ENCODE measurements at regions not wholly inside any gene's neighbourhood (a gene's known extent, or its start where the extent isn't known, plus 50 kb on each side); places are given as distances from the start of the nearest gene placed in this dataset.

DNA sequence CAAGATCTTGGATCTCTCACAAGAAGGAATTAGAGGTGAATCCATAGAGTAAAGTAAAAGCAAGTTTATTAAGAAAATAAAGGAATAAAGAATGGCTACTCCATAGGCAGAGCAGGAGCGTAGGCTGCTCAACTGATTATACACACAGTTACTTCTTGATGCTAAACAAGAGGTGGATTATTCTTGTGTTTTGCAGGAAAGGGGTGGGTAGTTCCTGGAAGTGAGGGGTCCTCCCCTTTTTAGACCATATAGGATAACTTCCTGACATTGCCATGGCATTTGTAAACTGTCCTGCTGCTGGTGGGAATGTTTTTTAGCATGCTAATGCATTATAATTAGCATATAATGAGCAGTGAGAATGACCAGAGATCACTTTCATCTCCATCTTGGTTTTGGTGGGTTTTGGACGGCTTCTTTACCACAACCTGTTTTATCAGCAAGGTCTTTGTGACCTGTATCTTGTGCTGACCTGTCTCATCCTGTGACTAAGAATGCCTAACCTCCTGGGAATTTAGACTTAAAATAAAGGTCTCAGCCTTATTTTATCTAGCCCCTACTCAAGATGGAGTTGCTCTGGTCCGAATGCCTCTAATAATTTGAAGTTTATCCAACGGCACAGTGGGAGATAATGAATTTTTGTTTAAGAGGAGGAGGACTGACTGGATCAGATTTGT is 165.7 kb upstream of the DMRT1 start:
- no peak for DNase-seq

DNA sequence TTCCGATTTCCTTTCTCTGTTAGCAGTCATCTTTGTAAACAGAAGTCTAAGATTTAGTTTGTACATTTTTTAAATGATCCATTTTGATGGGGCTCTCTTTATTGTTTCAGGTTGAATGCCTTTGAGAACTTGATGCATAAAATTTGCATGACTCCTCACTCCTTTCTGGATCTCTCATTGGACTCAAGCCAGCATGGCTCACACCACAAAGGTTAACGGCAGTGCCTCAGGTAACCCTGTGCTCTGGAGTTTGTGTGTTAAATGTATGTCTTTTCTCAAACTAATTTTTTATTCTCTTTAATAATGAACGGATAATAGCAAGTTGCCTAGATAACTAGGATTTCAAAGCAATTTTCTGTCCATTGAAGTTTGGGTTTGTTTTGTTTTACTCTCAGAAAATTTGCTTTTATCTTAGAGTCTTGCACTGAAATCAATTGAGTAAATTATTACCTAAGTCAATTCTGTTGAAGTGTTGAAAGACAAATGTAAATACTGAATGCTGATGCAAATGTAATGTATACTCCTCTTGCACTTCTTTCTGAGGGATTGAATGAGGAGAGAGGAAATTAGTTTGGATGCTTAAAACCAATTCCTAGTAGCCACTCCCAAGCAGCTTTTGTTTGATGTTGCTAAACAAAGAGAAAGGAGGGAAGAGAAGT is 164.6 kb upstream of the DMRT1 start:
- DNase-seq = no peak

DNA sequence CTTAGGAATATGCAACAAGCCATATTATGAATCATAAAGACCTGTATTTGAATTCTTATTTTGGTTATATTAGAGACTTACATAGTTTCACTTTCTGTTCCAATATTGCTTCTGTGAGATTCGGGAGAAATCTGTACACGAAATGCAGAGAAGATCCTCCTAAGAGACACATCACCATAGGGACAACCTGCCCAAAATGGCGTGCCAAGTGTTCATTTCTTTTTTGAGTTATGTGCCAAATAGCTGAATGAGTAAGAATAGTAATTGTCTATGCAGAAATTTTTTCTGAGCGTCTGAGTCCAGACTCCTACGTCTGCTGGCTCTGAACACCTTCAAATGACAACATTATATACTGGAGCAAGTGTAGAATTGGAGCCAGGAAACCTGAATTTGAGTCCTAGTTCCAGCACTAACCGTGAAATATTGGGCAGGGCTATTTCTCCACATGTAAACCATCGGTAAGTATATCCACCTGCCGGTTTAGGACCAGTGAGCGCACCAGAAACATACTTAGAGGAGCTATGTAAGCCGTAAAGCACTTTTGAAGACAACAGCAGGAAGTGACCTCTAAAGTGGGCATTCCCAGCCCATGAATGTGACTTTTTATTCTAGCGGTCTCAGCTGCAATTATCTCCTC is 163.9 kb upstream of the DMRT1 start:
- DNase-seq = no peak

DNA sequence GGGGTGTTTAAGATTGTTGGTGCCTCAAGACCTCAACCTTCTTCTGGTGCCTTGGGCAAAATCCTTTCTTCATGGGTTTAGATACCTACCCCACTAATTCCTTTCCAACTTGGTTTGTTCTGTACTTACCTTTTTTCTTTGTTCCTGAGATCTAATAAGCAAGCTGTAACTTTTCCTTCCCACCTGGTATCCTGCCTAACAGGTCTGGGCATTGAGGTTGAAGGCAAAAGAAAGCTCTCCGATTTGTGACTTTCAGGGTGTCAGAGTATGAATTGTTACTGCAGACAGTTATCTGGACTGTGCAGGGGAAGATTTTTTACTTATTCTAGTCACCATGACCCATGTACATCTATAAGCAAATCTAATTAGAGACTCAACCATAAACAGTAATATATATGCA is 162.6 kb upstream of the DMRT1 start:
- DNase-seq = no peak

DNA sequence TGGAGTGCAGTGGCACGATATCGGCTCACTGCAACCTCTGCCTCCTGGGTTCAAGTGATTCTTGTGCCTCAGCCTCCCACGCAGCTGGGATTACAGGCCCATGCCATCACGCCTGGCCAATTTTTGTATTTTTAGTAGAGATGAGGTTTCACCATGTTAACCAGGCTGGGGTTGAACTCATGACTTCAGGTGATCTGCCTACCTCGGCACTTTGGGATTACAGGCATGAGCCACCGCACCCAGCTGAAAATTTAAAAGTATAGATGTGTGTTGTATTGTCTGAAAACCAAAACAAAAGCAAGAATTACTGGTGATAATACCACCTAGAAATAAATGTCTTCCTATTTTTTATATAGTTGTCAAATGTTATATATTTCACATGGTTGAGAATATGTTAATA is 162.0 kb upstream of the DMRT1 start:
- DNase-seq = no peak

DNA sequence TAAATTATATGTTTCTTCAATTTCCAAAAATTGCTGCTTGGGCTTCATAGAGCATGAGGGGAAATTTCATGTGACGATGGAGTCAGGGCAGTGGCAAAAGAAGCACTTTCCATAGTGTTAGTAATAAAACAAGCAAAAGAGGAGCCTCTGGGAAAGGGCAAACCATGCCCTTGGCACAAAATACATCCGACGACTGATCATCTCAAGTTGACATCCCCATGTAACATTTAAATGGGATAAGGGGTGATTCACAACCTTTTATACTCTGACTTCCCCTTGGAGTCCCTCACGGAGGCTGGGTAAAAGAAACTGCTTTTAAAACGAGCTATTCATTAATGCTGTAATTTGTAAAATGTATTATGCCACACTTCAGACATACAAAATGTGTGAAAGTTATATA is 161.4 kb upstream of the DMRT1 start:
- DNase-seq = no peak

DNA sequence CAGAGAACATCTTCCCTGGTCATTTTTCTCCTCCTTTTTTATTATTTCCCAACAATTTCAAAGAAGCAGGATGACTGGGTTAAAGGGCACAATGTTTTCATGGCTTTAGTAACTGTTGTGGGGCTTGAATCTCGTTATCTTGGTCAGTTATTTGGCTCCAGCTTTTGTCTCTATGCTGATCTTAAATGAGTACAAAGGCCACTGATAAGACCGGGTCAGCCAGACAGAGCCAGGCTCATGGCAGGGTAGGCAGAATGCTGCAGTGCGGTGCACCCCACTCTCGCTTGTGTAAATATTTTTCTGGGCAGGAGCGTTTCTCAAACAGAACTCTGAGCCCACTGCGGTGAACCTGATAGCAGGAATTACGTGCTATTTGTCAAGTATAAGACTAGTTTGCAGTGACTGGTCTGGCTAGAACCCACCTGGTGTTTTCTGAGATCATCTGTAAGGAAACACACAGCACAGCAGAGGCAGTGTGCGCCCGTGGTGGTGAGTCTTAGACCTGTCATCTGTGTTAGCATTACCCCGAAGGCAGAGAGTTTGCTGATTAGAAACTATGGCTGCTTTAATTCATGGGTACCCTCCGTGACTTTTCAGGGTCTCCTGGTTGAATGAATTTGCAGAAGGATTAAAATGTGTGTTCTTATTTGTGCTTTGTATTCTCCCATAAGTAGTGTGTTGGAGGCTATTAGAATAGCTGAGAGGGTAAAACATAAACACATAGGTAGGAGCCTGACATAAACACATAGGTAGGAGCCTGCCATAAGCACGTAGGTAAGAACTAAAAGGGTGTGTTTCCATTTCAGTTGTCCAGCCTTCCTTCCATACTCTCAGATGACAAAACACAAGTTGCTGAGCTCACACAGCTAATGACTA is 158.6 kb upstream of the DMRT1 start:
- no peak for DNase-seq

DNA sequence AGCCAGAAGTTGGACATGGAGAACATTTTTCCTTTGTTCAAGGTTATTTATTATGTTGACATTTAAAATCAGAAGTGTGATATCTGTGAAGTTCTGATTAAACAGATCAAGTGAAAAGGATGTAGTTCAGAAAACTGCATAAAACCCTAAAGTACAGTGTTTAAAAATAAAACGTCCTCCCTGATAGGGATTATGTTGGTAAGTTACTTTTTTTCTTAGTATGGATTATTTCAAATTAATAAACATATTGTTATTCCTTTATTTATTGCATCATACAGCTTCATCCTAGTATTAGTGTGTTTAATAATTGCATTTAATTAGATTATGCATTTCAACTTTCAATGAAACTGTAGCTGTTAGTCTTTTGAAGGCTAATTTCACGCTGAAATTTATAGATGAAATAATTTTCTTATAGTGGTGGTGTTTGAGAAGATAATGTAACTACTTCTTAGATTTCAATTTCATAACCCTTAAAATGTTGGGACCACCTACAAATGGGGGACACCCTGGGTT is 157.9 kb upstream of the DMRT1 start:
- no peak for DNase-seq

DNA sequence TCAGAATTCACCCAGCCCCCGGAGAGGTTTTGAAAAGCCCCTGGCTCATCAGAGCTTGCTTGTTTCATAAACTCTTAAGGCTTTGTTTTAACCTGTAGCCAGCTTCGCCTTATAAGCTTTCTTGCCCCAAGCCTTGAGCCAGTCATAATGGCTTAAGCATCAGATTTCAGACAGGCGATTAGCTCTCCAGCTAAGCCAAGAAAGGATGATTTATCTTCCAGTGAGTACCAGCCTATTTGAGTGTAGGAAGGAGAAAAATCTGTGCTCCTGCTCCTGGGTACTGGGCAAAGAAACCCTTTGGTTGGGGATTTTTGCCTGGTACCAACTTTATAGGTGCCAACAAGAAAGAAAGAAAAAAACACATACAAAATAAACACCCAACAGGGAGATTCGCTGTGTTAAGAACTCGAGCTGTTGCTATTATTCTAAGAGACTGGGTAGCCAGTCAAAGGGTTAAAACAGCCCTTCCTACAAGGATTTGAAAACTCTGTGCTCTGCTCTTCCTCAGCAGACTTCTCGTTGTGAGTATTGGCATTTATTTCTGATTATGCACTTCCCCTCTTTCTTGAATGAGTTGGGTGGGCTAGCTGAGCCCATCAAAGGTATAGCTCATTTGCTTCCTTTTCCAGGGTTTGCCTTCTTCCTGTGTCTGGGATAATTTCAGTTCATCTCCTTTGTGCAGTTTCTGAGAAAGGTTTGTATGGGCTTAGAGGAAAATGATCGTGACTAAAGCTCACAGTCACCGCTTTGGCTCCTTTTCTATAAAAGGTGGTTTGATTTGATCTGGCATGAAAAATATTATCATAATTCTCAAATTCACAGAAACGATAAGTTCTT is 157.2 kb upstream of the DMRT1 start:
- DNase-seq = no peak

DNA sequence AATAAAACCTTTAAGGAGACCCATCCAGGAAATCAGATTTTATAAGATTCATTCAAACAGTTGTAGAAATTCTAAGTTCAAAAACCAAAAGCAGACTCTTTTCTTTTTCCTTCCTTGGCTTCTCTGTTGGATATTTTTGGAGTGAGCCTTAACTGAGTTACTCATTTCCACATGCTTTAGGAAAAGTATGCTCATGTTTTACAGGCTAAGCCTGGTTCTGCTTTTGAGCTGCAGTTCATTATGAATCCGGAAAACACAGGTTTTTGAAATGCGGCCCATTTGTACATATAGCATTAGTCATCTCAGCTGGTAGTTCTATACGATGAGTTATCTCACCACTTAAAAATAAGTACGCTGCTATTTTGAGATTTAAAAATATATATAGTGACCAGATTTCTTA is 156.6 kb upstream of the DMRT1 start:
- DNase-seq = no peak

DNA sequence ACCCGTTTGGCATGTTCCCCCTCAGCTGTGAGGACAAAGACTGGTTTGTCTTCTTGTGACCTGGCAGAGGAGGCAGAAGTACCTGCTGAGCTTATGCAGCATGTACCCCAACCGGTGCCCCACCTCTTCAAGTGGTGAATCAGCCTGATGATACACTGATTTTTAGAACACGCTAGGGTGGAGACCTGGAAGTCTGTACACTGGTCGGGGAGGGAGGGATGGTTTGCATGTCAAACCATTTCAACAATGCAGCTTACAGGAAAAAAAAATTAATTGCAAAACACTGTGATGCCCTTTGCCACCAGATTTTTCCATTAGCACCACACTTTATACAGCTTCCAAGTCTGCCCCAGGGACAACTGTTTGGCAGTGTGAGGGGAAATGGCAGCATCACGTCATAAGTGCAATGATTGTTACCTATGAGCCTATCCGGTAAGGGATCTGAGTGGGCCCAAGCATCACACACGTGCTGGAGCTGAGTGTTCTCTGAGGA is 155.1 kb upstream of the DMRT1 start:
- no peak for DNase-seq

DNA sequence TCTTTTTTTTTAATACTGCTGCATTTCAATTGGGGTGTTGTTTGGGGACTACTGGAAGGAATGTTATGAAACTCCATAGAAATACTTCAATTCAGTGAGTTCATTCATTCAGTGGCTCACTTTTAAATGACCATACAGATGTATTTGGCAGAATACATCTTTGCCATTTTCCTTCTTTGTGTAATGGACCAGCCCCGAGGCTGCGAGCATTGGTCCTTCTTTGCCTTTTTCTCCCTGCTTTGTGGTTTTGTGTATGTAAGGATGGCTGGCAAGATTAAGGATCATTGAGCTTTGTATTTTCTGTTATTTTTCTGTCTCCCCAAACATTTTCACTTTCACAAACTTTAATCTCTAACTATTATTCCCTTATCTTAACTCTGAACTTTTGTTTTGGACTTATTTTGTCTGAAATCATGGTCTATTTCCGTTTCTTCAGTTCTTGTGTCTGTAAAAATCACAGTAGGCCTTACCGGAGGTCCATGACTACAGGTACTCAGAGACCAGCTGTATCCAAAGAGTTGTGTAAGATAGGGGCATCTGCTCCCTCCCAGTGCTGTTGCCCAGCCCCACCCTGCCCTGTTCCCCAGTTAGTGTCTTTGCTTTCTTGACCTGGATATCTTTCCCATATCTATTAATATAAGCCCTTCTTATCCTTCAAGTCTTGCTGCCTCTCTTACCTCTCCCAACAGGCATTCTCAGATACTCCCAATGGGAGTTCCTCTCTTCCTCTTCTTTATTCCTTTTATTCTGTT is 154.3 kb upstream of the DMRT1 start:
- no peak for DNase-seq

DNA sequence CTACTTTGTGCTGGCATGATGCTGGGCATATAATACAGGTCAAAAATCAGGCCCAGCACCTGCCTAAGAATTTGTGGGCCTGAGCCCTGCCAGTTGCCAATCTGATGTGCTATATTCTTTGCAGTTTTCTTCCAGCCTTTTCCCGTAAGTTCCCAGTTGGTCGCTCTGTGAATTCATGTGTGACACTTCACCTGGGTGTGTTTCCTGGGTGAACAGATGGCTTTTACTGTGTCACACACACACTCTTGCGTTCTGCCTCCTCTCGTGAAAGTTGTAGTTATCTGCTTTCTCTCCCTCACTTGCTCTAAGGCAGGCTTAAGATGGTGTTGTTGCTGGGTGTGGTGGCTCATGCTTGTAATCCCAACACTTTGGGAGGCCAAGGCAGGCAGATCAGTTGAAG is 153.5 kb upstream of the DMRT1 start:
- no peak for DNase-seq

DNA sequence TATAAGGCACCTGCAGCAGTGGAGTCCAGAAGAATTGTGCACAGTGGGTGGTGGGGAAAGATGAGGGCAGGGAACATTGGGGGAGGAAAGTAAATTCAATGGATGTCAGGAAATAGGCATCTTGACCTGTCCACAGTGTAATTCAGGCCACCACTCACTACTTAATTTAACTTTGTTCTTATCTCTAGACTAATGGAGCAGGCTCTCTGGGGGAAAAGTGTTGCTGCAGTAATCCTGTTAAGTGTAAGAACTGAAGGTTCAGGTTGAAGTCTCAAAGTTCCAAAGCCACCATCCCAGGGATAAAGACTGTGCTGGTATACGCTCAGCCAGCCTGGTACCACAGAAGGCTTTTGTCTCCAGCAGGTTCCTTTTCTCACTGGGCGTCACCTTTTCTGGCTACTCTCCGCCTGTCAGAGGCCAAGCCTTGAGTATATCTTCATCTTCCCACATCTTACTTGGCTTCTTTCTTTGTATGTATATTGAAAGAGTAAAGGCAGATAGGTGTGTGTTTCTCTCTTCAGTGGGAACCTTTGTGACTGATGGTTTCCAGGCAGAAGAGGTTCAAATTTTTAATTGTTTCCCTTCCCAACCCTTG is 150.9 kb upstream of the DMRT1 start:
- no peak for DNase-seq

DNA sequence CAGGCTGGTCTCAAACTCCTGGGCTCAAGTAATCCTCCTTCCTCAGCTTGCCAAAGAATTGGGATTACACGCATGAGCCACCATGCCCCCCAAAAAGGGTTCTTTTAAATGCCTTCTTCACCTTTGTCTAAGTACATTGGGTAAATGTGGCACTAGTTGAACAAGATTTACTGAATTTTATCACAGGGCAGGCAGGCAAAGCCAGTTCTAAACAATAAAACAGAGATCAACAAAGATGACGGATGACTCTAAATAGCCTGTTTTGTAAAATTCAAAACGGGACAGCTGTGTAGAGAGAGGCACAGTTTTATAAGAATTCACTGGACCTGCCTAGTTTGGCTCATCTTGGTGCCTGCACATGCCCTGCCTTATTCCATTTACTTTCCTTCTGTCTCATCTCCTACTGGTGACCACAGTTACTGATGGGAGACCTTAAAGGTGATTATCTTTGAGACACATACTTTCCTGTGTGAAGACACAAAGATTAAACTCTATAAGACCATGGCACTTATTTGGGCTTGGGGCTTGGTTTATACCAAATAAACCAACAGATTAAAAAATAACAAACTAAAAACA is 149.6 kb upstream of the DMRT1 start:
- DNase-seq = no peak

DNA sequence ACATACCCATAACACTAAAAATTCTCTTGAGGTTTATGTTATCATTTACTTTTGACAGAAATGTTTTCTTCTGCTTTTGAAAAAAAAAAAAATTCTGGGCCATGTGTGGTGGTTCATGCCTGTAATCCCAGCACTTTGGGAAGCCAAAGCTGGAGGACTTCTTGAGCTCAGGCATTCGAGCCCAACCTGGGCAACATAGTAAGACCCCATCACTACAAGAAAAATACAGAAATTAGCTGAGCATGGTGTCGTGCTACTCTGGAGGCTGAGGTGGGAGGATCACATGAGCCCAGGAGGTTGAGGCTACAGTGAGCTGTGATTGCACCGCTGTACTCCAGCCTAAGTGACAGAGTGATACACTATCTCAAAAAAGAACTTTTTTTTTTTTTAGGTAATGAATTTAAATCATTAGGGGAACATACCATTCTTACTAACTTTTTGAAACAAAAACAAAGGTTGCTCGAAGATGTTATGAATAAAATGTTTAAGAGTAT is 148.8 kb upstream of the DMRT1 start:
- no peak for DNase-seq

DNA sequence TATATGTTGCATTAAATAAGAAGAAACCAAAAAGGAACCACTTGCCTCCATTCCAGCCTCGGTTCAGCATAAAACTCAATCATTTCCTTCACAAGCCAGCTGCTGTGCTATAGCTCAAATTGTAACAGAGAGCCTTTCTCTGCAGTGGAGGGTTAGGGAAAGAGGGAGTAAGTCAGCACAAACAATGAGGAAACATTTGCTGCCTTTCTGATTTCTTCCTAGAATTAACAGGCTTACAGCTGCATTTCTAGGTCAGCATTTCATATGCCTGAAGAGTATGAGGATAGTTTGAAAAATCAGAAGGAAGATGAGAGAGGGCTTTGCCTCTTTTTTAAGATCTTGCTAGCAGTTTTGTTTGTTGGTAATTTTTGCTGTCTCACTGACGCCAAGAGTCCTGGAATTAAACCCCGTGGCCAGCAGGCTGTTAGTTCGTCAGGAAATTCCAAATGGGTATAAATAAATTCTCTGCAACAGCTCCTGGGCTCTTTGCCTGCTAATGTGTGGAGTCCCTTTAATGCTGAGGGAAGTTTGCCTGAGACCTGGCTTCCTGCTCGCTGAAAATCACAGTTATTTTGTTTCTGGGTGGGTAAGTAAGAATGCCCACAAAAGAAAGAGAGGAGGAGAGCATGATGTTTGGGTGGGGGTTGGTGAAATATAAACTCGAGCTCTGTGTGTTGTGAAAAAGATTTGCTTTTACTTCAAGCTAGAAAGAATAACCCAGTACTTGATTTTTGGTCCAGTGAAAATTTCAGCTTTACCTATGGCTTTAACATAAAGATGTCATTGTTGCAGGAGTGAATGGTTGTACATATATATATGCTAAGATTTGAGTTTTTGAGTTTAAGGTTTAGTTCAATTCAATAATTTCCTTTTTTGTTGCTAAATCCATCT is 148.1 kb upstream of the DMRT1 start:
- peak; percentile 13 for DNase-seq

DNA sequence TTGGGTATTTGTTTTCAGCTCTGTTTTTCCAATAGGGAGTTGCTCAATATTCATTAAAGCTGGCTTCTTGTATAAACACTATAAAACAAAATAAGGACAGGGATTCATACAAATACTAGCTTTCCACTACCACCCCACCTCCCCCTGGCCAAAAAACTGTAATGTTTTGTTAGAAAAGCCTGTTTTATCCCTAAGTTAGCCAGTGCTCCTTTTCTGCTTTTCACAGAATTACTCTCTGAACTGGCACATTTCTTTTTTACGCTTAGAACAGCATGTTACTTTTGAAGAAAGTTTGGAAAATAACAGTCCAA is 147.4 kb upstream of the DMRT1 start:
- DNase-seq = no peak

DNA sequence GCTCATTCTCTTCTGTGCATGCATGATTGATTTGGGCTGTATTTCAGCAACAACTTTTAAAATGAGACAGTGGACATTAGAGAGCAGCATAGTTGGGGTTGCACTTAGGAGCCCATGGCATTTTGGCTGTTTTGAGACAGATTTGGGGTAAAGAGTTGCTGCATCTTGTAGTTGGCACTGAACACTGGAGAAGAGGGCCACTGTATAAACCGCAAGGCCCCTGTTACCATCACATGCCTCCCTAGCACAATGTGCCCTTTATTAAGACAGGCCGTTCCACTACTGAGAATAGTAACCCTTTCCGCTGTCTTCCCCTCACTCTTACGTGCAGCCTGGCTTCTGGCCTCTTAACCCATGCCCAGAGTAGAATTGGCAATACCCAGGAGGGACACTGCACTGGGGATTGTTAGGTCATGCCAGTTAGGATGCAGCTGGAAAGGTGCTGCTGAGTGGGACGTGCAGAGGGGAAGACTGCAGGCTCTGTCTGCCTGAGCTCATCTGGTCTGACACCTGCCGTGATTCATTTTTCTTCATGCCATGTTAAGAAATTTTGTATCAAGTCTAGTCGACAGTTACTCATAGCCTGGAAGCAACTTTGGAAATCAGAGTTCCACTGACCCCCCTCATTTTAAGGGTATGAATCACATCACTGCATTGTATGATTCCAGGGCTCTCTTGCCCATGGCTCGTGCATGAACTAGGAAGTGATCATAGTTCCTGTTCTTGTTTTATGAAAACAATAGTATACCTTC is 146.9 kb upstream of the DMRT1 start:
- no peak for DNase-seq
